ENCODE measurements at regions not wholly inside any gene's neighbourhood (a gene's known extent, or its start where the extent isn't known, plus 50 kb on each side); places are given as distances from the start of the nearest gene placed in this dataset.

GRCh38 chrX:150047818-150048217 lies 109.5 kb upstream of the EOLA2 start:
- 90 to 95% methylated on average over 4 of the region's 4 CpGs for WGBS, 2 donors
- no peak for DNase-seq
- intact Hi-C loops (cut with DNase I): no loop called here
- Histone ChIP-seq H3K27ac (no peak overlapping the region), H3K4me3 (no peak overlapping the region), H3K4me1 (peaks cover 0 to 5% (median 0%) of the 10 kb centered on the region in 9 donors), H3K27me3 (no peaks in the 10 kb centered on the region), H3K36me3 (no peaks in the 10 kb centered on the region), H3K9me3 (peaks cover 0 to 6% (median 0%) of the 10 kb centered on the region in 11 donors)
- no peak for TF ChIP-seq CTCF (IDR thresholded peaks at IDR 0.05)
- no peak for ATAC-seq

- TF ChIP-seq CTCF (IDR thresholded peaks at IDR 0.05): no peak
- Histone ChIP-seq H3K27me3 (no peaks in the 10 kb centered on the region), H3K4me3 (no peak overlapping the region), H3K27ac (no peak overlapping the region), H3K4me1 (peaks cover 0 to 5% (median 0%) of the 10 kb centered on the region in 9 donors), H3K9me3 (peaks cover 0 to 6% (median 0%) of the 10 kb centered on the region in 11 donors), H3K36me3 (no peaks in the 10 kb centered on the region)
- no peak for DNase-seq
- no peak for ATAC-seq
- 36 to 40% methylated on average over 2 of the region's 2 CpGs for WGBS, 2 donors
- intact Hi-C loops (cut with DNase I): no loop called here
Measured at GRCh38 chrX:150049647-150050046, 111.4 kb upstream of the EOLA2 start.

- H3K4me3 ChIP-seq: no peak overlapping the region
- peaks cover 0 to 4% (median 0%) of the 10 kb centered on the region in 11 donors for H3K9me3 ChIP-seq
- ATAC-seq (no peak), DNase-seq (no peak)
- intact Hi-C loops (cut with DNase I): no loop called here
- WGBS, 2 donors: 97 to 100% methylated on average over 1 of the region's 1 CpG
- H3K4me1 ChIP-seq: peaks cover 0 to 5% (median 0%) of the 10 kb centered on the region in 9 donors
- no peak for TF ChIP-seq CTCF (IDR thresholded peaks at IDR 0.05)
- H3K27me3 ChIP-seq: no peaks in the 10 kb centered on the region
- no peak overlapping the region for H3K27ac ChIP-seq
- no peaks in the 10 kb centered on the region for H3K36me3 ChIP-seq
Measured at GRCh38 chrX:150050387-150050786, 112.1 kb upstream of the EOLA2 start.

GRCh38 chrX:150051096-150051495 lies 112.8 kb upstream of the EOLA2 start:
- 18 to 20% methylated on average over 2 of the region's 2 CpGs for WGBS, 2 donors
- no peak overlapping the region for H3K27ac ChIP-seq
- H3K4me1 ChIP-seq: peaks cover 0 to 5% (median 0%) of the 10 kb centered on the region in 9 donors
- DNase-seq (no peak), ATAC-seq (no peak)
- no peak overlapping the region for H3K4me3 ChIP-seq
- intact Hi-C loops (cut with DNase I): no loop called here
- no peaks in the 10 kb centered on the region for H3K9me3 ChIP-seq
- H3K27me3 ChIP-seq: no peaks in the 10 kb centered on the region
- H3K36me3 ChIP-seq: no peaks in the 10 kb centered on the region
- TF ChIP-seq CTCF (IDR thresholded peaks at IDR 0.05): no peak

Measured in heart right ventricle (tissue), 16 donors.